ENCODE measurements at regions not wholly inside any gene's neighbourhood (a gene's known extent, or its start where the extent isn't known, plus 50 kb on each side); places are given as distances from the start of the nearest gene placed in this dataset.

DNA sequence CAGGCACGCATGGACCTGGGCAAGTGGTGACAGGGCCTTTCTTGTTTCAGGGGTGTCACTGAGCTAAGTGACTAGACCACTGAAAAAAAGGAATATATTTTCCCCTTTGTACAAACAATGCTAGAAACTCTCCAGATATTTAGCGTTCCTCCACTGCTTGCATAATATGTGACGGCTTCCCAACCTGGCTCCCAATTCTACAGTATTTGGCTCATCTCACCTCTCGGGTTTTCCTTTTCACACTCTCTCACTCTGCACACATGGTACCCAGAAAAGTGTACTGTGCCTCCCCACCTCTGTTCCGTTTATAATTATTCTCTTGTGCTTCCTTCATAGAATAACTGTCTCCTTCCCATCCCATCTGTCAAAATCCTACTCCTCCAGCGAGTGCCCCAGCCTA lies 140.5 kb upstream of the KLHL25 start:
- no peak overlapping the region for H3K27ac ChIP-seq (ENCODE audit: insufficient read depth, low read depth, low read length)
- H4K20me1 ChIP-seq (replicated peaks; ENCODE audit: control insufficient read depth, extremely low read depth, insufficient read depth, low read length): no peaks in the 10 kb centered on the region
- H2AFZ ChIP-seq (ENCODE audit: low read depth, low read length): no peak overlapping the region
- POLR2A ChIA-PET: no interaction called here
- dilution Hi-C loops (cut with MboI; ENCODE audit: extremely low pct_ligation_motif_present, low sequenced_read_pairs): no loop called here
- intact Hi-C loops (cut with micrococcal nuclease): no loop called here
- no peak for TF ChIP-seq EZH2 (IDR thresholded peaks at IDR 0.05; ENCODE audit: borderline replicate concordance, low read depth, low read length, severe bottlenecking)
- TF ChIP-seq FOS (IDR thresholded peaks at IDR 0.05; ENCODE audit: borderline replicate concordance, insufficient read depth, low read length): no peak
- TF ChIP-seq POLR2AphosphoS5 (IDR thresholded peaks at IDR 0.05; ENCODE audit: insufficient read depth, low read depth, low read length): no peak
- no peaks in the 10 kb centered on the region for H3K4me1 ChIP-seq (ENCODE audit: control insufficient read depth, extremely low read depth, insufficient read depth, low read length)
- BruUV-seq (replicated peaks): no TSS peak
- DNase-seq (ENCODE audit: low read depth, low spot score) (no peak), FAIRE-seq (no peak)
- no peaks in the 10 kb centered on the region for H3K9me1 ChIP-seq (replicated peaks; ENCODE audit: control insufficient read depth, extremely low read depth, insufficient read depth, low read length)
- CTCF ChIA-PET: no interaction called here
- no peaks in the 10 kb centered on the region for H3K79me2 ChIP-seq (ENCODE audit: control insufficient read depth, insufficient read depth, low read length)
- H3K4me3 ChIP-seq (replicated peaks in 1 of 3; ENCODE audit: insufficient read depth in 1 of 3, low read depth in 1 of 3, low read length in 3 of 3): no peak overlapping the region
- no peak overlapping the region for H3K9ac ChIP-seq (replicated peaks; ENCODE audit: extremely low read depth, insufficient read depth, low read length)
- no peaks in the 10 kb centered on the region for H3K36me3 ChIP-seq (ENCODE audit: control insufficient read depth in 2 of 2, extremely low read depth in 1 of 2, insufficient read depth in 2 of 2, low read length in 2 of 2)
- H3K4me2 ChIP-seq (ENCODE audit: insufficient read depth, low read length): no peak overlapping the region
- no peaks in the 10 kb centered on the region for H3K9me3 ChIP-seq (replicated peaks; ENCODE audit: control insufficient read depth, insufficient read depth, low read length)
- H3K27me3 ChIP-seq (ENCODE audit: control insufficient read depth in 2 of 2, insufficient read depth in 2 of 2, low read length in 2 of 2): no peaks in the 10 kb centered on the region

DNA sequence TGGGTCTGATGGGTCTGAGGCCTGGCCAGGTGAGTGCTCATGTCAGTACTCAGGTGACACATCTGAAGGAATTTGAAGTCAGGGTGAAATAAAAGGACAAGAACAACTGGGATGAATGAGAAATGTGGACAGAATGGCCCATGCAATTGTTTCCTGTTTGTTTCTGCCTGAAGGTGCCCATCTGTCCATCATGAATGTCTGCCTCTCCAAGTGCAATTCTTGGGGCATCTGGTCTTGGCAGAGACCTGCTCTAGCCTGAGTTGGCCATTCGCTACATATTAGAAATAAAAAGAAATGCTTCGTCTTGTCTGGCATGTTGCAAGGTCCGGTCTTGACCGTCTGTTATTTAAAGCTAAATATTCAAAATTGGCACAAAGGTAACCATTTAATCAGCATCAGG lies 142.0 kb upstream of the AGBL1 start:
- Histone ChIP-seq H3K9me1 (replicated peaks; ENCODE audit: control insufficient read depth, extremely low read depth, insufficient read depth, low read length) (no peaks in the 10 kb centered on the region), H4K20me1 (replicated peaks; ENCODE audit: control insufficient read depth, extremely low read depth, insufficient read depth, low read length) (no peaks in the 10 kb centered on the region), H3K79me2 (ENCODE audit: control insufficient read depth, insufficient read depth, low read length) (no peaks in the 10 kb centered on the region), H3K27ac (ENCODE audit: insufficient read depth, low read depth, low read length) (no peak overlapping the region), H3K36me3 (ENCODE audit: control insufficient read depth in 2 of 2, extremely low read depth in 1 of 2, insufficient read depth in 2 of 2, low read length in 2 of 2) (no peaks in the 10 kb centered on the region), H3K4me3 (replicated peaks in 1 of 3; ENCODE audit: insufficient read depth in 1 of 3, low read depth in 1 of 3, low read length in 3 of 3) (no peak overlapping the region), H3K27me3 (ENCODE audit: control insufficient read depth in 2 of 2, insufficient read depth in 2 of 2, low read length in 2 of 2) (no peaks in the 10 kb centered on the region), H3K9ac (replicated peaks; ENCODE audit: extremely low read depth, insufficient read depth, low read length) (no peak overlapping the region), H2AFZ (ENCODE audit: low read depth, low read length) (no peak overlapping the region), H3K4me1 (ENCODE audit: control insufficient read depth, extremely low read depth, insufficient read depth, low read length) (no peaks in the 10 kb centered on the region), H3K9me3 (replicated peaks; ENCODE audit: control insufficient read depth, insufficient read depth, low read length) (no peaks in the 10 kb centered on the region), H3K4me2 (ENCODE audit: insufficient read depth, low read length) (no peak overlapping the region)
- BruUV-seq (replicated peaks): no TSS peak
- ChIA-PET POLR2A (no interaction called here), CTCF (no interaction called here)
- no peak for TF ChIP-seq FOS (IDR thresholded peaks at IDR 0.05; ENCODE audit: borderline replicate concordance, insufficient read depth, low read length)
- TF ChIP-seq, protein P1, sequence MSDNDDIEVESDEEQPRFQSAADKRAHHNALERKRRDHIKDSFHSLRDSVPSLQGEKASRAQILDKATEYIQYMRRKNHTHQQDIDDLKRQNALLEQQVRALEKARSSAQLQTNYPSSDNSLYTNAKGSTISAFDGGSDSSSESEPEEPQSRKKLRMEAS (IDR thresholded peaks at IDR 0.05; ENCODE audit: insufficient read depth, insufficient read length): no peak
- dilution Hi-C loops (cut with MboI; ENCODE audit: extremely low pct_ligation_motif_present, low sequenced_read_pairs): no loop called here
- FAIRE-seq (no peak), DNase-seq (ENCODE audit: low read depth, low spot score) (no peak)
- intact Hi-C loops (cut with micrococcal nuclease): no loop called here

Data from endothelial cell of umbilical vein (primary cell).